ENCODE measurements at regions not wholly inside any gene's neighbourhood (a gene's known extent, or its start where the extent isn't known, plus 50 kb on each side); places are given as distances from the start of the nearest gene placed in this dataset.

DNA sequence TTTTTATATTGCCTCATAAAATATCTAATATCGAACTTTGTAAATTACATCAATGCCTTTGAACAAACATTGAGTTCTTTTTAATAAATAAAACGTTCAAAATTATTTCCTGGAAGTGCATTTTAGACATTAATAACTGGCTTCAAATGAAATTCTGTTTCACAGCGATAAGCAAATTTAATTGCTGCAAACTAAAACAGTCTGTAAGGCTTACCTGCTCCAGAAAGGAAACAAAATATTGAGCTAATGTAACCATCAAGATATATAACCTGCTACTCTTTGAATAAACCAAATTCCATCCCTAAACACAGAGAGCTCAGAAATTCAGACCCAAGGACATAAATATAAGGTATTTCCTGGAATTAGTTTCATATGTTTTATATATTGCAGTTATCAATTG, 651.3 kb downstream of the MED13L start:
- no TSS peak for BruUV-seq (replicated peaks)

More for the DNA sequence above, 651.3 kb downstream of the MED13L start:
- Histone ChIP-seq H3K9me3 (replicated peaks; ENCODE audit: control insufficient read depth, insufficient read depth, low read length) (peaks cover 5% of the 10 kb centered on the region), H3K27ac (ENCODE audit: insufficient read depth, low read depth, low read length) (no peak overlapping the region), H3K36me3 (ENCODE audit: control insufficient read depth in 2 of 2, extremely low read depth in 1 of 2, insufficient read depth in 2 of 2, low read length in 2 of 2) (no peaks in the 10 kb centered on the region), H4K20me1 (replicated peaks; ENCODE audit: control insufficient read depth, extremely low read depth, insufficient read depth, low read length) (no peaks in the 10 kb centered on the region), H3K9me1 (replicated peaks; ENCODE audit: control insufficient read depth, extremely low read depth, insufficient read depth, low read length) (no peaks in the 10 kb centered on the region), H3K4me2 (ENCODE audit: insufficient read depth, low read length) (no peak overlapping the region), H3K27me3 (ENCODE audit: control insufficient read depth in 2 of 2, insufficient read depth in 2 of 2, low read length in 2 of 2) (no peaks in the 10 kb centered on the region), H3K79me2 (ENCODE audit: control insufficient read depth, insufficient read depth, low read length) (no peaks in the 10 kb centered on the region), H2AFZ (ENCODE audit: low read depth, low read length) (no peak overlapping the region), H3K9ac (replicated peaks; ENCODE audit: extremely low read depth, insufficient read depth, low read length) (no peak overlapping the region), H3K4me1 (ENCODE audit: control insufficient read depth, extremely low read depth, insufficient read depth, low read length) (no peaks in the 10 kb centered on the region), H3K4me3 (replicated peaks in 1 of 3; ENCODE audit: insufficient read depth in 1 of 3, low read depth in 1 of 3, low read length in 3 of 3) (no peak overlapping the region)
- TF ChIP-seq GATA2 (IDR thresholded peaks at IDR 0.05; ENCODE audit: insufficient read depth, insufficient read length, low read depth, low read length) = no peak
- no peak for TF ChIP-seq POLR2AphosphoS5 (IDR thresholded peaks at IDR 0.05; ENCODE audit: insufficient read depth, low read depth, low read length)
- no peak for TF ChIP-seq JUN (IDR thresholded peaks at IDR 0.05; ENCODE audit: borderline replicate concordance, insufficient read depth, insufficient read length, low read depth)
- no peak for TF ChIP-seq CTCF (IDR thresholded peaks at IDR 0.05; ENCODE audit: extremely low read depth in 1 of 2, insufficient read depth in 1 of 2, low read depth in 1 of 2, low read length in 2 of 2)
- no peak for TF ChIP-seq EZH2 (IDR thresholded peaks at IDR 0.05; ENCODE audit: borderline replicate concordance, low read depth, low read length, severe bottlenecking)
- TF ChIP-seq, protein P1, sequence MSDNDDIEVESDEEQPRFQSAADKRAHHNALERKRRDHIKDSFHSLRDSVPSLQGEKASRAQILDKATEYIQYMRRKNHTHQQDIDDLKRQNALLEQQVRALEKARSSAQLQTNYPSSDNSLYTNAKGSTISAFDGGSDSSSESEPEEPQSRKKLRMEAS (IDR thresholded peaks at IDR 0.05; ENCODE audit: insufficient read depth, insufficient read length) = no peak
- TF ChIP-seq POLR2A (IDR thresholded peaks at IDR 0.05; ENCODE audit: low read depth, low read length) = no peak
- no peak for TF ChIP-seq MYC (IDR thresholded peaks at IDR 0.05; ENCODE audit: low read depth, low read length)
- TF ChIP-seq FOS (IDR thresholded peaks at IDR 0.05; ENCODE audit: borderline replicate concordance, insufficient read depth, low read length) = no peak
- intact Hi-C loops (cut with micrococcal nuclease) (no loop called here), dilution Hi-C loops (cut with MboI; ENCODE audit: extremely low pct_ligation_motif_present, low sequenced_read_pairs) (no loop called here)
- ChIA-PET CTCF (no interaction called here), POLR2A (no interaction called here)
- DNase-seq (ENCODE audit: low read depth, low spot score) (no peak), FAIRE-seq (no peak)

Data from endothelial cell of umbilical vein (primary cell).